Type B pancreatic cell (in vitro differentiated cells): ENCODE measurements at regions not wholly inside any gene's neighbourhood (a gene's known extent, or its start where the extent isn't known, plus 50 kb on each side); places are given as distances from the start of the nearest gene placed in this dataset.

Experiments
- DNase-seq: peaks from one replicate; pipeline ENCODE4 v3.0.0; 2021; ENCODE audit warnings: mixed read lengths; ENCODE audit not compliant: unreplicated experiment; ENCODE audit errors: extremely low spot score
- H3K27ac Mint-ChIP-seq: 2 replicates; pipeline ENCODE4 v1.8.0; 2021; ENCODE audit warnings: mild to moderate bottlenecking, mixed read lengths
- H3K27me3 Mint-ChIP-seq: 2 replicates; pipeline ENCODE4 v1.8.0; 2021; ENCODE audit warnings: mixed read lengths
- H3K36me3 Mint-ChIP-seq: 2 replicates; pipeline ENCODE4 v1.8.0; 2021; ENCODE audit warnings: mixed read lengths
- H3K4me1 Mint-ChIP-seq: one replicate; pipeline ENCODE4 v1.8.0; 2021; ENCODE audit warnings: mixed read lengths; ENCODE audit not compliant: unreplicated experiment
- H3K4me3 Mint-ChIP-seq: 2 replicates; pipeline ENCODE4 v1.8.0; 2021; ENCODE audit warnings: mild to moderate bottlenecking, mixed read lengths
- H3K9me3 Mint-ChIP-seq: 2 replicates; pipeline ENCODE4 v1.8.0; 2021; ENCODE audit warnings: mixed read lengths
- CTCF ChIP-seq: fragments of 200-600 bp; sonication (generic); conservative IDR thresholded peaks from 2 replicates; pipeline ENCODE4 v1.5.0; 2021; ENCODE audit warnings: antibody characterized with exemption, mild to moderate bottlenecking

GRCh38 chr17:34443619-34444469, 80.8 kb upstream of the CCL1 start:
- Mint-ChIP-seq H3K36me3 (no peaks in the 10 kb centered on the region), H3K27me3 (peaks cover 77% of the 10 kb centered on the region), H3K4me1 (no peaks in the 10 kb centered on the region), H3K9me3 (no peaks in the 10 kb centered on the region), H3K4me3 (no peak overlapping the region), H3K27ac (no peak overlapping the region)
- peak; percentile 57 for TF ChIP-seq CTCF
- no peak for DNase-seq

GRCh38 chr17:34442387-34443111, 79.5 kb upstream of the CCL1 start:
- no peaks in the 10 kb centered on the region for H3K36me3 Mint-ChIP-seq
- peaks cover 79% of the 10 kb centered on the region for H3K27me3 Mint-ChIP-seq
- no peaks in the 10 kb centered on the region for H3K4me1 Mint-ChIP-seq
- H3K4me3 Mint-ChIP-seq = no peak overlapping the region
- no peak overlapping the region for H3K27ac Mint-ChIP-seq
- DNase-seq = no peak
- no peaks in the 10 kb centered on the region for H3K9me3 Mint-ChIP-seq
- no peak for TF ChIP-seq CTCF

GRCh38 chr17:34437188-34437587, 74.2 kb upstream of the CCL1 start:
- no peak for DNase-seq
- Mint-ChIP-seq H3K27ac (no peak overlapping the region), H3K4me3 (no peak overlapping the region), H3K36me3 (no peaks in the 10 kb centered on the region), H3K27me3 (peaks cover 74% of the 10 kb centered on the region), H3K4me1 (no peaks in the 10 kb centered on the region), H3K9me3 (no peaks in the 10 kb centered on the region)
- TF ChIP-seq CTCF = no peak

- H3K9me3 Mint-ChIP-seq = no peaks in the 10 kb centered on the region
- H3K4me3 Mint-ChIP-seq = no peak overlapping the region
- TF ChIP-seq CTCF = no peak
- H3K27me3 Mint-ChIP-seq = peaks cover 73% of the 10 kb centered on the region
- H3K4me1 Mint-ChIP-seq = no peaks in the 10 kb centered on the region
- no peak for DNase-seq
- no peak overlapping the region for H3K27ac Mint-ChIP-seq
- H3K36me3 Mint-ChIP-seq = no peaks in the 10 kb centered on the region
Measured at GRCh38 chr17:34436607-34437006, 73.6 kb upstream of the CCL1 start.

GRCh38 chr17:34435182-34435928, 72.3 kb upstream of the CCL1 start:
- no peak for DNase-seq
- no peaks in the 10 kb centered on the region for H3K9me3 Mint-ChIP-seq
- no peak overlapping the region for H3K4me3 Mint-ChIP-seq
- no peaks in the 10 kb centered on the region for H3K36me3 Mint-ChIP-seq
- no peak for TF ChIP-seq CTCF
- peaks cover 60% of the 10 kb centered on the region for H3K27me3 Mint-ChIP-seq
- H3K27ac Mint-ChIP-seq = no peak overlapping the region
- no peaks in the 10 kb centered on the region for H3K4me1 Mint-ChIP-seq
